ENCODE measurements at regions not wholly inside any gene's neighbourhood (a gene's known extent, or its start where the extent isn't known, plus 50 kb on each side); places are given as distances from the start of the nearest gene placed in this dataset.

GRCh38 chr7:131900785-131901287 lies 344.4 kb upstream of the PODXL start:
- Histone ChIP-seq H3K9me1 (ENCODE audit: control insufficient read depth, extremely low read depth, insufficient read depth, low read length) (no peaks in the 10 kb centered on the region), H4K20me1 (ENCODE audit: control insufficient read depth, extremely low read depth, insufficient read depth, low read length) (no peaks in the 10 kb centered on the region), H3K4me1 (ENCODE audit: control insufficient read depth, extremely low read depth, insufficient read depth, low read length) (peaks cover 25% of the 10 kb centered on the region), H3K9me3 (ENCODE audit: control insufficient read depth, low read depth, low read length) (no peaks in the 10 kb centered on the region), H3K4me2 (ENCODE audit: control insufficient read depth, extremely low read depth, insufficient read depth, low read depth, low read length) (no peak overlapping the region), H3K27ac (ENCODE audit: control insufficient read depth, insufficient read depth, low read length) (no peak overlapping the region), H3K4me3 (ENCODE audit: control insufficient read depth in 2 of 3, extremely low read depth in 1 of 3, insufficient read depth in 2 of 3, low read depth in 1 of 3, low read length in 3 of 3) (no peak overlapping the region), H3K79me2 (ENCODE audit: control insufficient read depth, insufficient read depth, low read length) (no peaks in the 10 kb centered on the region), H3K36me3 (ENCODE audit: control insufficient read depth in 2 of 2, extremely low read depth in 1 of 2, insufficient read depth in 2 of 2, low read length in 2 of 2) (no peaks in the 10 kb centered on the region), H3K27me3 (ENCODE audit: control insufficient read depth, extremely low read depth, insufficient read depth, low read length) (peaks cover 18% of the 10 kb centered on the region), H3K9ac (ENCODE audit: control insufficient read depth, extremely low read depth, insufficient read depth, low read length) (no peak overlapping the region), H2AFZ (ENCODE audit: control insufficient read depth, low read length) (no peak overlapping the region)
- DNase-seq (ENCODE audit: low read depth, low spot score) (no peak), FAIRE-seq (no peak)
- TF ChIP-seq CTCF (optimal IDR thresholded peaks at IDR 0.05 in 1 of 3, IDR thresholded peaks at IDR 0.05 in 1 of 3, conservative IDR thresholded peaks at IDR 0.05 in 1 of 3; ENCODE audit: extremely low read depth in 1 of 3, insufficient read depth in 2 of 3, low read length in 3 of 3) (no peak), EZH2 (IDR thresholded peaks at IDR 0.05; ENCODE audit: low read length) (no peak)
- dilution Hi-C loops (cut with MboI; ENCODE audit: extremely low pct_ligation_motif_present, low sequenced_read_pairs), result no loop called here

- Histone ChIP-seq H4K20me1 (ENCODE audit: control insufficient read depth, extremely low read depth, insufficient read depth, low read length) (no peaks in the 10 kb centered on the region), H3K27ac (ENCODE audit: control insufficient read depth, insufficient read depth, low read length) (no peak overlapping the region), H3K79me2 (ENCODE audit: control insufficient read depth, insufficient read depth, low read length) (no peaks in the 10 kb centered on the region), H3K4me3 (ENCODE audit: control insufficient read depth in 2 of 3, extremely low read depth in 1 of 3, insufficient read depth in 2 of 3, low read depth in 1 of 3, low read length in 3 of 3) (no peak overlapping the region), H3K9me1 (ENCODE audit: control insufficient read depth, extremely low read depth, insufficient read depth, low read length) (no peaks in the 10 kb centered on the region), H3K9ac (ENCODE audit: control insufficient read depth, extremely low read depth, insufficient read depth, low read length) (no peak overlapping the region), H2AFZ (ENCODE audit: control insufficient read depth, low read length) (no peak overlapping the region), H3K4me2 (ENCODE audit: control insufficient read depth, extremely low read depth, insufficient read depth, low read depth, low read length) (no peak overlapping the region), H3K9me3 (ENCODE audit: control insufficient read depth, low read depth, low read length) (no peaks in the 10 kb centered on the region), H3K36me3 (ENCODE audit: control insufficient read depth in 2 of 2, extremely low read depth in 1 of 2, insufficient read depth in 2 of 2, low read length in 2 of 2) (no peaks in the 10 kb centered on the region), H3K27me3 (ENCODE audit: control insufficient read depth, extremely low read depth, insufficient read depth, low read length) (peaks cover 5% of the 10 kb centered on the region), H3K4me1 (ENCODE audit: control insufficient read depth, extremely low read depth, insufficient read depth, low read length) (peaks cover 39% of the 10 kb centered on the region)
- TF ChIP-seq CTCF (optimal IDR thresholded peaks at IDR 0.05 in 1 of 3, IDR thresholded peaks at IDR 0.05 in 1 of 3, conservative IDR thresholded peaks at IDR 0.05 in 1 of 3; ENCODE audit: extremely low read depth in 1 of 3, insufficient read depth in 2 of 3, low read length in 3 of 3) (no peak), EZH2 (IDR thresholded peaks at IDR 0.05; ENCODE audit: low read length) (no peak)
- DNase-seq (ENCODE audit: low read depth, low spot score) (peak; percentile 38), FAIRE-seq (peak; percentile 29)
- dilution Hi-C loops (cut with MboI; ENCODE audit: extremely low pct_ligation_motif_present, low sequenced_read_pairs), result no loop called here
Measured at GRCh38 chr7:131899271-131900030, 343.0 kb upstream of the PODXL start.
